ENCODE measurements at regions not wholly inside any gene's neighbourhood (a gene's known extent, or its start where the extent isn't known, plus 50 kb on each side); places are given as distances from the start of the nearest gene placed in this dataset.

DNA sequence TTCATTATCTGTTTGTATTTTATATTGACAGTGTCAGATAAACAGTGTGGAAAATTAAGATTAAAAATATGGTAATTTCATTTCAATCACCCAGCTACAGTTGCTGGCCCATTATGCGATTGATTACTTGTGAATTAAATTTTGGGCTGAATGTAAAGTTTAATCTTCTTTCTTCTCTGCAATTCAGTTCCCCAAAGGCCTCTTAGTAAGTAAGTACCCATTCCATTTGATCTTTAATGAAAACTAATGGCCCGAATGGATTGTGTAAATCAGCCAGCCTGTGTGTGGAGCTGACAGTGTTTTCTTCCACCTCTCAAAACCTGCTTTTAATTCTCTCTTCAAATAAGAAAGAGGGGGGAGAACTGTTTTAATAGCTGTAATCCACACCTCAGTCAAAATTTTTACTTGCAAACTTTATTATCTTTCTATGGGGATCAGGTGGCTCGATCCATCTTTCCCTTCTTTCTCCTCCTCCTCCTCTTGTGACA, 307.1 kb downstream of the IL20RB start:
- Mint-ChIP-seq H3K4me1 (ENCODE audit: low read depth) (no peaks in the 10 kb centered on the region), H3K36me3 (ENCODE audit: insufficient read depth) (no peaks in the 10 kb centered on the region), H3K9me3 (no peaks in the 10 kb centered on the region), H3K27me3 (ENCODE audit: low read depth) (peaks cover 14% of the 10 kb centered on the region), H3K4me3 (no peak overlapping the region)
- ATAC-seq: no peak
- no peak for DNase-seq

DNA sequence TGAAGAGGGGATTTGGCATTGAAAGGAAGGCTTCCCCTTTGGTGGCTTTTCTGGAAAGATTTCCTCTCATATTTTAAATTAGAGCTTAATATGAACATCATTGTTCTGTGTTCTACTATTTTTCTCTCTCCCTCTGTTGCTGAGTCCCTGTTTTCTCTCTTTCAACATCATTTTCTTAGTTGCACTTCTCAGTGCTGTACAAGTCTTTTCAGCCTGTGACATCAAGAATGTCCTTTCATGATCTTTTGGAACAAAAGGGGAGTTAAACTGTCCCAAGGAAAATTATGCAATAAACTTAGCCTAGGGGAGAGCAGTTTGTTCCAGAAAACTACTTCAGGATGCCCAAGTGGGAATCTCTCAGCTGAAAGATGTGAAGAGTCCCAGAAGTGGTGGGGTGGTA, 325.1 kb downstream of the IL20RB start:
- ATAC-seq (no peak), DNase-seq (no peak)
- Mint-ChIP-seq H3K4me3 (no peak overlapping the region), H3K9me3 (peaks cover 4% of the 10 kb centered on the region), H3K4me1 (ENCODE audit: low read depth) (no peaks in the 10 kb centered on the region), H3K36me3 (ENCODE audit: insufficient read depth) (no peaks in the 10 kb centered on the region), H3K27me3 (ENCODE audit: low read depth) (peaks cover 2% of the 10 kb centered on the region)

DNA sequence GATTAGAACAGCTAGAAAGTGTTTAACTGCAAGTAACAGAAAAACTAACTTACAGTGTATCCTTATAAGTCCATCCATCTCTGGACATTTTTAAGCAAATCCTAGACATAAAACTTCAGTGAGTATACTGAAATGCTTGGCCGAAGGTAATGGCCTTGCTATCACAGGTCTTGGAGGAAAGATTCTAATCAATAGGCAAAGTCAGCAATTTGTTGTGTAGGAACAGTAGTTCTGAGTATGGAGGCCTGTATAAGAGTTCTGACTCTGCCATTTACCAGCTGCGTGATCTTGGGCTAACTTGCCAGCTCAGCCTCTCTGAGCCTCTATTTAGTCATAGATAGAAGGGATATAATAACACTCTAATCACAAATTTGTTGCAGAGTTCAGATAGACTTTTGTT, 328.1 kb downstream of the IL20RB start:
- H3K36me3 Mint-ChIP-seq (ENCODE audit: insufficient read depth): no peaks in the 10 kb centered on the region
- DNase-seq: no peak
- peaks cover 4% of the 10 kb centered on the region for H3K9me3 Mint-ChIP-seq
- no peak overlapping the region for H3K4me3 Mint-ChIP-seq
- no peak for ATAC-seq
- H3K4me1 Mint-ChIP-seq (ENCODE audit: low read depth): no peaks in the 10 kb centered on the region
- H3K27me3 Mint-ChIP-seq (ENCODE audit: low read depth): peaks cover 5% of the 10 kb centered on the region

DNA sequence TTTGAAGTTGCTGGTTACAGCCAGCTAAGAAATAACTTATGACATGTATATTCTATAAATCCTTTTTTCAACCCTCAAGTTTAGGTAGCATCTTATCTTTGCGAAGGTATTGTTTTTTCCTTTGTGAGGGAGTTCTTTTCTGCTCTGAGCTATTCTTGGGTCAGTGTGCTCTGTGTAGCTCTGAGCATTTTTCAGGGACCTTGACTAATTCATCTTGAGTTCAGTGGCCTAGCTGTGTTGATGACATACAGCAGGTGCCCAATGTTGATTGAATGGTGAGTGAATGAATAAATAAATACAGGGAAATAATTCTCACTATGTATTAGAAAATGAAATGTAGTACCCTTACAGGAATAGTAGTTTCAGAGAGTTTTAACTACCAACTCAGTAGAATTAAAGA, 335.3 kb downstream of the IL20RB start:
- DNase-seq: no peak
- peaks cover 5% of the 10 kb centered on the region for H3K27me3 Mint-ChIP-seq (ENCODE audit: low read depth)
- H3K4me3 Mint-ChIP-seq: no peak overlapping the region
- no peaks in the 10 kb centered on the region for H3K4me1 Mint-ChIP-seq (ENCODE audit: low read depth)
- H3K36me3 Mint-ChIP-seq (ENCODE audit: insufficient read depth): no peaks in the 10 kb centered on the region
- no peak for ATAC-seq
- H3K9me3 Mint-ChIP-seq: no peaks in the 10 kb centered on the region

DNA sequence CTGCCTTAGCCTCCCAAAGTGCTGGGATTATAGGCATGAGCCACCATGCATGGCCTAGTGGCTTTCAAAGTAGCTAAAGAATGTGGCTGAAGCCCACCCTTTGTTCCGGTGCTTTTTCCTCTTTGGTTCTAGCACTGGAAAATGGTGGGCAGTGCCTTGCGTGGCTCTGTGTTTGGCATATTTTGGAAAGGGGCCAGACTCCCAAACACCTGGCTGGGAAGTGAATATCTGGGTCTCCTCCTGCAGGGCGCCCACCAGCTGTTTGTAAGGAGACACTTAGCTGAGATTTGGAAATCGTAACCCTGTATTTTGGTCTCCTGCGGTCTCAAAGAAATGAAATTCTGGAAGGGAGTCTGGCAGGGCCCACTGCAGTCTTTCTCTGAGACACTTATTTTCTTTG, 336.4 kb downstream of the IL20RB start:
- peaks cover 5% of the 10 kb centered on the region for H3K27me3 Mint-ChIP-seq (ENCODE audit: low read depth)
- no peak overlapping the region for H3K4me3 Mint-ChIP-seq
- no peaks in the 10 kb centered on the region for H3K9me3 Mint-ChIP-seq
- ATAC-seq: no peak
- no peaks in the 10 kb centered on the region for H3K36me3 Mint-ChIP-seq (ENCODE audit: insufficient read depth)
- no peak for DNase-seq
- no peaks in the 10 kb centered on the region for H3K4me1 Mint-ChIP-seq (ENCODE audit: low read depth)

DNA sequence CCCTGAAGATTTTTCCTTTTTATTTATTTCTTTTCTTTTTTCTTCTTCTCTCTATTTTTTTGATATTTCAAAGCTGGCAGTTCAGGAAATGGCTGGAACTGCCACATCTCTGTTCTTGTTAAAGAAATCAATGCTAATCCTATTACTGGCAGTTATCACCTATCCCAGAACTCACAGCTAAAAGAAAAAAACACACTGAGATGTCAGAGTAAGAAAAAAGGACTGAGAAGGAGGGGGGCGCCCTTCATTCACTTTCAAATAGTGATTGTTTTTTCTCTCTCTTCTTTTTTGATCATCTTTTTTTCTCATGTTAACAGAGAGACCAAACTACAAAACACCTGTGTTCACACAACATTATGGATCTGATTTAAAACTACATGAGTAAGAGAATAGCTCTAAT, 337.1 kb downstream of the IL20RB start:
- H3K4me3 Mint-ChIP-seq: no peak overlapping the region
- ATAC-seq: no peak
- DNase-seq: no peak
- peaks cover 5% of the 10 kb centered on the region for H3K27me3 Mint-ChIP-seq (ENCODE audit: low read depth)
- H3K4me1 Mint-ChIP-seq (ENCODE audit: low read depth): no peaks in the 10 kb centered on the region
- no peaks in the 10 kb centered on the region for H3K9me3 Mint-ChIP-seq
- H3K36me3 Mint-ChIP-seq (ENCODE audit: insufficient read depth): no peaks in the 10 kb centered on the region

DNA sequence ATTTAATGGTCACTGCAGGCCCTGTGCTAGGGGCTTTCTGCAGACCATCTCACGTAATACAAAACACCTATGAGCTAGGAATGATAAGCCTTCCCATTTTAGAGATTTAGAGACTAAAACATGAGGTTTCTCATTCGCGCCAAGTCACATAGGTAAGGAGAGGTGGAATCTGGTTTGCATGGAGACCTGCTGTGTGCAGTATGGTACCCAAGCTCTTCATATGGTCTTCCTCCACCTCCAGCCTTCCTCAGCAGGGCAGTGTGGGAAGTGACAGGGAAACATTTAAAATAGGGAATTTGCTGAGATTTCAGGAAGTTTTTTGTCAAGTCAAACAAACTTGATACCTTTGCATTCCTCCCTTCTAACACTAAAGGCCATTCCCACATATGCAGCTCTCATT, 337.6 kb downstream of the IL20RB start:
- H3K9me3 Mint-ChIP-seq: no peaks in the 10 kb centered on the region
- no peaks in the 10 kb centered on the region for H3K4me1 Mint-ChIP-seq (ENCODE audit: low read depth)
- DNase-seq (no peak), ATAC-seq (no peak)
- no peaks in the 10 kb centered on the region for H3K36me3 Mint-ChIP-seq (ENCODE audit: insufficient read depth)
- peaks cover 5% of the 10 kb centered on the region for H3K27me3 Mint-ChIP-seq (ENCODE audit: low read depth)
- H3K4me3 Mint-ChIP-seq: no peak overlapping the region

DNA sequence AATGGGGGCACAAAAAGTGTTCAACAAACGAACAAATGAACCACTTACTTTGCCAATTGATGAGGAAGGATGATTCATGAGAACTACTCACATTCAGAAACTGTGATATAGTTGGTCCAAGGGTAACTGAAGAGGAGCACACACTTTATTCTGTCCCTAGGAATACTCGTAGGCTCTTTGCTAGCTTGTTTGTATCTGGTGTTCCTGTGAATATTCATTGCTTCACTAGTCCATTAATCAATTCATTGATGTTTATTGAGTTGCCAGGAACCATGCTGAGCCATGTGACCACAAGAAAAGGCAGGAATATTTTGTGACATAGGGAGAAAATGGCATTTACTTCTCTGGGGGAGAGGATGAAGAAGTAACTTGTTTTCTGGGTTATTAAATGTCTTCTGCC, 338.3 kb downstream of the IL20RB start:
- Mint-ChIP-seq H3K9me3 (no peaks in the 10 kb centered on the region), H3K4me1 (ENCODE audit: low read depth) (no peaks in the 10 kb centered on the region), H3K36me3 (ENCODE audit: insufficient read depth) (no peaks in the 10 kb centered on the region), H3K27me3 (ENCODE audit: low read depth) (no peaks in the 10 kb centered on the region), H3K4me3 (no peak overlapping the region)
- ATAC-seq (no peak), DNase-seq (no peak)

DNA sequence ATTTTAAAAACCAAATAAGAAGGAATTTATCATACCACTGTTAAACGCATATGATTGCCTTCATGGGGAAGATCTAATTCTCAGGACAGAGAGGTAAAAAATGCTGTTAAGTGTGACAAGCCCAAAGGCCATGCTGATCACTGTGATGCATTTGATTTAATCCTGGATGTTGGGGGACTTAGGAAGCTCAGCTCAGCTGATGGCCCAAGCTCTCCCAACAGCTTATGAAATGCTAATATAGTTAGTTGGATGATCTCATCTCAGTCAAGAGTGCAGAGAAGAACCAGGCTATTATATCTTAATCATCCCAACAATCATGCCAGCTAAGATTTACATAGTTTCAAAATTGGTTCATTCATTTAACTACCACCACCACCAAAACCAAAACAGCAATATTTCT, 340.0 kb downstream of the IL20RB start:
- no peaks in the 10 kb centered on the region for H3K36me3 Mint-ChIP-seq (ENCODE audit: insufficient read depth)
- H3K27me3 Mint-ChIP-seq (ENCODE audit: low read depth): no peaks in the 10 kb centered on the region
- DNase-seq (no peak), ATAC-seq (no peak)
- no peaks in the 10 kb centered on the region for H3K9me3 Mint-ChIP-seq
- no peaks in the 10 kb centered on the region for H3K4me1 Mint-ChIP-seq (ENCODE audit: low read depth)
- no peak overlapping the region for H3K4me3 Mint-ChIP-seq

DNA sequence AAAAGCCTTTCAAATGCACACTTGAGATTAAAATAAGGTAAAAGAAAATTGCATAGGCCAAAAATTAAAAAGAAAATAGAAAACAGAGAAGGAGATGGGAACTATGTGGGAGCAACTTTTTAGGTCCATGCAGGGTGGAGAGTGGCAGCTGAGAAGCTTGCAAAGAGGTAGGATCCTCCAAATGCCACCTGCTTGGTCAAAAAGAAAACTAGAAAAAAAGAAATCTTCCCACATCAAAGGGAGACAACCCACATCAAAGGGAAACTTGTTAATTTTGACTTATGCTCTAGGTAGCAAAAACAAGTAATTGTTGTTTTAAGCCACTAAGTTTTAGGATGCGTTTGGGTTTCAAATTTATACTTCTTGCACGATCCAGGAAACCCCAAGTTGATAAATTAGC, 342.9 kb downstream of the IL20RB start:
- Mint-ChIP-seq H3K36me3 (ENCODE audit: insufficient read depth) (no peaks in the 10 kb centered on the region), H3K27me3 (ENCODE audit: low read depth) (no peaks in the 10 kb centered on the region), H3K4me3 (no peak overlapping the region), H3K4me1 (ENCODE audit: low read depth) (no peaks in the 10 kb centered on the region), H3K9me3 (no peaks in the 10 kb centered on the region)
- ATAC-seq (no peak), DNase-seq (no peak)

DNA sequence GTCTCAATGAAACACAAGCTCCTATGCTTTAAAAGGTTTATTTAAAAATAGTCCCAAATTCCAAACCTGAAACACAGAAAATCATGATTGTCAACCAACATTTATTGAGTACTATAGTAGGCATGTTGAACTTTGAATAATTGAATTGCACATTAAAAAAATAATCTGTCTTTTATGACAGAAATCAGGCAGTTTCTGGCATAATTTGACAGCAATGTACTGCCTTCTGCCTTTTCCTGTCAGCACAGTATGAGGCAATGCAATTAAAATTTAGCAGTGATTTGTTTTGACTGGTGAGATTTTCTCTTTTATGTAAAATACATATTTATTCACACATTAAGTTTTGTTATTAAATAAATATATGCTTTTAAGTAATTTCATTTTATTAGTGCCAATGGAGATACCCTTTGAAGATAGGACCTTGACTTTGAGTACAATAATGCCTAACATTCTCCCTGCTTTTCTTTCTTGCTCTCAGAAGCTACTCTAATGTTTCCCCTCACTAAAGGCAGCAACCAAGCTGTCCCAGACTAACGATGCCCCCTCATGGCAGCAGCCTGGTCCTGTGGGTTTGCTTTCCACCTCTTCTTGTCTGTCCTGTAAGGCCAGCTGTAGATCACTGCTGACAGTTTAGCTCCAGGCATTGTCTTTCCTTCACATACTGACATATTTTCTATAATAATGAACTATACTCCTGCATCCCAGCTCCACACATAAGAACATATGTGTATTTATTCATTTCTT, 346.7 kb downstream of the IL20RB start:
- Mint-ChIP-seq H3K27me3 (ENCODE audit: low read depth) (no peaks in the 10 kb centered on the region), H3K4me3 (no peak overlapping the region), H3K36me3 (ENCODE audit: insufficient read depth) (no peaks in the 10 kb centered on the region), H3K4me1 (ENCODE audit: low read depth) (no peaks in the 10 kb centered on the region), H3K9me3 (no peaks in the 10 kb centered on the region)
- no peak for DNase-seq
- no peak for ATAC-seq

DNA sequence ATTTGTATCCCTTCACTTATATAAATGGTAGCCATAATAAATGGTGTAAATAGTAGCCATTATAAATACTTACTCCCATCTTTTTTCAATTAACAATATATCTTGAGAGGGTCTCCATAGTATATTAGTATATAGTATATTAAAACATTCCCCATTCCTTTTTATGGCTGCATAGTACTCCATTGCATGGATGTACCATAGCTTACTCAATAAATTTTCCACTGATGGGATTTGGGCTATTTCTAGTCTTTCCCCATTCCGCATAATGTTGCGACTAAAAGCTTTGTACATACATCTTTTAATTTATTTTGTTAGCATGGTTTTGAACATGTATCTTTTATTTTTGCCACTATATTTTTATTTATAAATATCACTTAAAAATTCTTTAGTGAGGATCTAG, 366.3 kb downstream of the IL20RB start:
- peaks cover 12% of the 10 kb centered on the region for H3K9me3 Mint-ChIP-seq
- H3K27me3 Mint-ChIP-seq (ENCODE audit: low read depth): no peaks in the 10 kb centered on the region
- DNase-seq: no peak
- H3K4me3 Mint-ChIP-seq: no peak overlapping the region
- ATAC-seq: no peak
- no peaks in the 10 kb centered on the region for H3K4me1 Mint-ChIP-seq (ENCODE audit: low read depth)
- H3K36me3 Mint-ChIP-seq (ENCODE audit: insufficient read depth): no peaks in the 10 kb centered on the region

DNA sequence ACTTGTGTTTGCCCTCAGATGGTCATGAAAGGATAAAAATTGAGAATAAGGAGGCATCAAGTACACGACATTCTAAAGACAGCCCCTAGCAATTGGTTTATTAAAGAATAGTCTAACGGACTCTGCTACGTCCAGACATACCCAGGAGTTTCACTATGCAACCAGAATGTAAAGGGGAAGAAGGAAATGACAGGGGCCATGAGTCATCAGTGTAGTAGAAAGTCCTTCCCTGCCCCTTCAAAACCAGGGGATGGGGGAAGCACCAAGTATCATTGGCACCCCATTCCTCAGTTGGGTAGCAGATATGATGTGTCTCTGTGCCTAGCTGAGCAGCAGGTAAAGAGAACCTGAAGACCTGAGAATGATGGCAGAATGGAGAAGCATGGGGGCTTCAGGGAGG, 367.4 kb downstream of the IL20RB start:
- Mint-ChIP-seq H3K4me1 (ENCODE audit: low read depth) (no peaks in the 10 kb centered on the region), H3K4me3 (no peak overlapping the region), H3K36me3 (ENCODE audit: insufficient read depth) (no peaks in the 10 kb centered on the region), H3K9me3 (peaks cover 9% of the 10 kb centered on the region), H3K27me3 (ENCODE audit: low read depth) (no peaks in the 10 kb centered on the region)
- DNase-seq: no peak
- no peak for ATAC-seq

DNA sequence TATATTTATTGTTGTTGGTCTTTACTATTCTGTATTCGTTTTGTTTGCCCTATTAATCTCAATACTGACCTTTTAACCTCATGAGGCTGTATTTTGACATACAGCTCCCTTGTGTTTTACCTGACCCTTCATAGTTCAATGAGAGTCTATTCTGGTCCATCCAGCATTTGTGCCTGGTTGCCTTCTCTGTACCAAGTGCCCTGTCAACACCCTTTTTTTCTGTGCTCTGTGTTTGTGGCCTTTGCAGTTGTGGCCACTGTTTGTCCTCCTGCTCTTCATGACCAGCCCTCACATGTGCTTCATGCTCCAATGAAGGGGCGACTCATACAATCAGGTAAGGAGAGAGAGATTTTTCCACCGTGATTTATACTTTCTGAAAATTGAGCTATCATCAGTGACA, 368.2 kb downstream of the IL20RB start:
- H3K4me1 Mint-ChIP-seq (ENCODE audit: low read depth): no peaks in the 10 kb centered on the region
- peaks cover 9% of the 10 kb centered on the region for H3K9me3 Mint-ChIP-seq
- no peak for ATAC-seq
- no peaks in the 10 kb centered on the region for H3K36me3 Mint-ChIP-seq (ENCODE audit: insufficient read depth)
- no peak for DNase-seq
- no peaks in the 10 kb centered on the region for H3K27me3 Mint-ChIP-seq (ENCODE audit: low read depth)
- H3K4me3 Mint-ChIP-seq: no peak overlapping the region

DNA sequence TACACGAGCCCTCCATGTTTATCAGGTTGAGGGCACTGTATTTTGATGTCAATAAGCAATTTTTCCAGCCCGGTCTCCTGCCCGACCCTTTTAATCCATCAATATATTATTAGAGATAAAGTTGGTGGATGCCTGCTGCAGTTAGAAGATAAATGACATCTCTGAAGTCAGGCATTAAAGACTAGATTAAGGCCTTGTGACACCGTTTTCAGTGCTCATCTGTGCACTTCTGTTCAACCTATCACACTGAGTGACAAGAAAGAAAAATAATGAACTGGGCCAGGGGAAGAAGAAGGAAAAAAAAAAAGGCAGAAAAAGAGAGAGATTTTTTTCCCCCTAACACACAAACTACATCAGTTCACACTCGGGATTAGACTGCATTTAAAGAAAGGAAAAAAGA, 371.8 kb downstream of the IL20RB start:
- ATAC-seq: no peak
- H3K27me3 Mint-ChIP-seq (ENCODE audit: low read depth): no peaks in the 10 kb centered on the region

DNA sequence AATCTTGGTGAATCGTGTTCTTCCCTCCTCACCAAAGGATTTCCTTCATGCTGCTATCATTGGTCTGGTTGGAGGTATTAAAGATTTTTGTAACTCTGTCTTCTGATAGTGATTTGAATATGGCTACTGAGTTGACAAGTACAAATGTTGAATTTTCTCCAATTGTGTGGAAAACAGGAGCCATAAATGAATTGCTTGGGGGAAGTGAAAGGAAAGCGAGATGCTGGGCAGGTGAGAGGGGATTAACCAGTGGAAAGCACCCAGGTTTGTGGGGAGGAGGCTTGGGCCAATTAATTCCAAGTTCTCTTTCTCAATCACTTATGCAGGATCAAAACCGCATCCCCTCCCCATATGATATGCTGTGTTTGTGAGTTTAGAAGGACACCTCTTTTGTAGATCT, 372.5 kb downstream of the IL20RB start:
- Mint-ChIP-seq H3K4me1 (ENCODE audit: low read depth) (no peaks in the 10 kb centered on the region), H3K9me3 (peaks cover 1% of the 10 kb centered on the region), H3K27me3 (ENCODE audit: low read depth) (no peaks in the 10 kb centered on the region), H3K4me3 (no peak overlapping the region), H3K36me3 (ENCODE audit: insufficient read depth) (no peaks in the 10 kb centered on the region)
- DNase-seq (no peak), ATAC-seq (no peak)

More for the DNA sequence above, 371.8 kb downstream of the IL20RB start:
- Mint-ChIP-seq H3K9me3 (peaks cover 8% of the 10 kb centered on the region), H3K4me3 (no peak overlapping the region), H3K4me1 (ENCODE audit: low read depth) (no peaks in the 10 kb centered on the region), H3K36me3 (ENCODE audit: insufficient read depth) (no peaks in the 10 kb centered on the region)
- no peak for DNase-seq

Data from activated T-cell treated with anti-CD3 and anti-CD28 coated beads, Interleukin-2, amount 50 U/mL, for 4 hours (primary cell).